Sigmoid colon (tissue), 4 donors: ENCODE measurements at regions not wholly inside any gene's neighbourhood (a gene's known extent, or its start where the extent isn't known, plus 50 kb on each side); places are given as distances from the start of the nearest gene placed in this dataset.

Source experiments
- CTCF ChIP-seq, 4 experiments: fragments of 450-650 bp in 3 of 4; fragments of 200-600 bp in 1 of 4; IDR thresholded peaks; one replicate each; pipeline ENCODE4 v1.5.1; 2016 to 2019; ENCODE audit warnings: antibody characterized with exemption in 4 of 4, mild to moderate bottlenecking in 3 of 4, moderate library complexity in 2 of 4
- EP300 ChIP-seq, 4 donors: sonication (generic); formaldehyde crosslinking; IDR thresholded peaks; one replicate each; pipeline ENCODE4 v1.6.1; 2017; ENCODE audit warnings: antibody characterized with exemption in 4 of 4
- POLR2AphosphoS5 ChIP-seq, 4 donors: sonication (generic); formaldehyde crosslinking; IDR thresholded peaks; one replicate each; pipeline ENCODE4 v1.6.1; 2017; ENCODE audit warnings: antibody characterized with exemption in 4 of 4

GRCh38 chr1:56191369-56191768 lies 388.0 kb downstream of the PLPP3 start:
- TF ChIP-seq CTCF (IDR thresholded peaks at IDR 0.05) (no peak), POLR2AphosphoS5 (IDR thresholded peaks at IDR 0.05) (no peak), EP300 (IDR thresholded peaks at IDR 0.05) (no peak)
